ENCODE measurements at regions not wholly inside any gene's neighbourhood (a gene's known extent, or its start where the extent isn't known, plus 50 kb on each side); places are given as distances from the start of the nearest gene placed in this dataset.

DNA sequence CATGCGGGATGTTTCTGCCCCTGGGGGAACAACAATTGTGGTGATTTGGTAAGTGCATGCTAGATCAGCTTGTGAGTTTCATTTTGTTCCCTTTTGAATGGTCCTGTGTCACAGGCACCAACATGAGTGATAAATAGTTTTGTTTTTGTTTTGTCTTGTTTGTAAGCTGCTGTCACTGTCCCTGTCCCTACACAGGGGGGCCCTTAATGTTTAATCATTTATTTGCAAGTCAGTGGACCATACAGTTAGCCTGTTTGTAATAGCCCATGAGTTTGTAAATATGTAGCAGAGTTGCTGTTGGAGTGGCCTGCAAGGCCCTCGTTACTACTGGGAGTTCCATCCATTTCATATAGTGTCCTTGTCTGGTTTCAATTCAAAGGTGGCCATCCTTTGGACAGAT lies 979.6 kb upstream of the SPRY2 start:
- H3K36me3 ChIP-seq (ENCODE audit: control insufficient read depth, insufficient read depth, low read length): no peaks in the 10 kb centered on the region
- H3K18ac ChIP-seq (ENCODE audit: low read depth, low read length): no peak overlapping the region
- no peak overlapping the region for H4K91ac ChIP-seq (ENCODE audit: insufficient read depth, low read depth, low read length)
- no peak overlapping the region for H2BK20ac ChIP-seq (ENCODE audit: low read depth, low read length)
- H4K20me1 ChIP-seq (ENCODE audit: insufficient read depth, low read length): no peaks in the 10 kb centered on the region
- H2AFZ ChIP-seq (replicated peaks; ENCODE audit: low read length, poor library complexity): no peak overlapping the region
- POLR2A ChIA-PET (ENCODE audit: unreplicated experiment): no interaction called here
- no peak overlapping the region for H3K27ac ChIP-seq (ENCODE audit: insufficient read depth, low read length)
- no peak overlapping the region for H2AK5ac ChIP-seq (ENCODE audit: low read depth, low read length)
- in situ Hi-C loops (cut with MboI; ENCODE audit: low sequenced_read_pairs): no loop called here
- no peak overlapping the region for H3K4me3 ChIP-seq (ENCODE audit: insufficient read depth, low read depth, low read length)
- H4K5ac ChIP-seq (ENCODE audit: low read depth, low read length): no peak overlapping the region
- no peaks in the 10 kb centered on the region for H3K79me1 ChIP-seq (ENCODE audit: low read depth in 1 of 2, low read length in 2 of 2)
- no peak overlapping the region for H2AK9ac ChIP-seq (replicated peaks; ENCODE audit: low read depth, low read length, poor library complexity)
- no peak overlapping the region for H2BK5ac ChIP-seq (ENCODE audit: low read depth, low read length, poor library complexity, severe bottlenecking)
- dilution Hi-C loops (cut with HindIII; ENCODE audit: low sequenced_read_pairs, unreplicated experiment): no loop called here
- no peak overlapping the region for H3K23ac ChIP-seq (ENCODE audit: low read depth, low read length)
- no peak overlapping the region for H3K4ac ChIP-seq (ENCODE audit: low read depth, low read length)
- intact Hi-C loops (cut with micrococcal nuclease): no loop called here
- no peak overlapping the region for H2BK120ac ChIP-seq (ENCODE audit: low read depth, low read length)
- no peak overlapping the region for H3K14ac ChIP-seq (replicated peaks; ENCODE audit: low read depth, low read length)
- H3K9me1 ChIP-seq (ENCODE audit: insufficient read depth, low read length): no peaks in the 10 kb centered on the region
- no peak overlapping the region for H3K4me2 ChIP-seq (ENCODE audit: low read depth, low read length)
- ATAC-seq (ENCODE audit: low read depth): no peak
- BruUV-seq (replicated peaks): no TSS peak
- H3K27me3 ChIP-seq (ENCODE audit: control insufficient read depth, insufficient read depth, low read length): no peaks in the 10 kb centered on the region
- DNase-seq: no peak
- CTCF ChIA-PET: no interaction called here
- no peak for TF ChIP-seq MAFK (IDR thresholded peaks at IDR 0.05; ENCODE audit: low read depth, low read length)
- no peak for TF ChIP-seq MXI1 (IDR thresholded peaks at IDR 0.05; ENCODE audit: borderline replicate concordance, low read depth, low read length)
- no peak for TF ChIP-seq BHLHE40 (IDR thresholded peaks at IDR 0.05; ENCODE audit: low read depth, low read length)
- no peak for TF ChIP-seq MAZ (IDR thresholded peaks at IDR 0.05; ENCODE audit: borderline replicate concordance, low read depth, low read length)
- TF ChIP-seq NFE2L2 (IDR thresholded peaks at IDR 0.05; ENCODE audit: low read depth, low read length): no peak
- no peak for TF ChIP-seq RAD21 (IDR thresholded peaks at IDR 0.05; ENCODE audit: low read length)
- TF ChIP-seq RFX5 (IDR thresholded peaks at IDR 0.05; ENCODE audit: low read depth, low read length): no peak
- TF ChIP-seq, protein P1, sequence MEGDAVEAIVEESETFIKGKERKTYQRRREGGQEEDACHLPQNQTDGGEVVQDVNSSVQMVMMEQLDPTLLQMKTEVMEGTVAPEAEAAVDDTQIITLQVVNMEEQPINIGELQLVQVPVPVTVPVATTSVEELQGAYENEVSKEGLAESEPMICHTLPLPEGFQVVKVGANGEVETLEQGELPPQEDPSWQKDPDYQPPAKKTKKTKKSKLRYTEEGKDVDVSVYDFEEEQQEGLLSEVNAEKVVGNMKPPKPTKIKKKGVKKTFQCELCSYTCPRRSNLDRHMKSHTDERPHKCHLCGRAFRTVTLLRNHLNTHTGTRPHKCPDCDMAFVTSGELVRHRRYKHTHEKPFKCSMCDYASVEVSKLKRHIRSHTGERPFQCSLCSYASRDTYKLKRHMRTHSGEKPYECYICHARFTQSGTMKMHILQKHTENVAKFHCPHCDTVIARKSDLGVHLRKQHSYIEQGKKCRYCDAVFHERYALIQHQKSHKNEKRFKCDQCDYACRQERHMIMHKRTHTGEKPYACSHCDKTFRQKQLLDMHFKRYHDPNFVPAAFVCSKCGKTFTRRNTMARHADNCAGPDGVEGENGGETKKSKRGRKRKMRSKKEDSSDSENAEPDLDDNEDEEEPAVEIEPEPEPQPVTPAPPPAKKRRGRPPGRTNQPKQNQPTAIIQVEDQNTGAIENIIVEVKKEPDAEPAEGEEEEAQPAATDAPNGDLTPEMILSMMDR (conservative IDR thresholded peaks at IDR 0.05; ENCODE audit: low read depth, low read length): no peak
- TF ChIP-seq SMC3 (IDR thresholded peaks at IDR 0.05; ENCODE audit: low read depth, low read length): no peak
- no peak for TF ChIP-seq ELK1 (IDR thresholded peaks at IDR 0.05; ENCODE audit: borderline replicate concordance, low read depth, low read length)
- no peak for TF ChIP-seq RCOR1 (IDR thresholded peaks at IDR 0.05; ENCODE audit: insufficient replicate concordance, low read length)
- TF ChIP-seq FOS (IDR thresholded peaks at IDR 0.05; ENCODE audit: low read depth, low read length): no peak
- no peak for TF ChIP-seq POLR2A (IDR thresholded peaks at IDR 0.05; ENCODE audit: low read depth, low read length)
- TF ChIP-seq CHD1 (IDR thresholded peaks at IDR 0.05; ENCODE audit: low read depth, low read length): no peak
- TF ChIP-seq CEBPB (IDR thresholded peaks at IDR 0.05; ENCODE audit: low read depth, low read length): no peak
- TF ChIP-seq USF2 (IDR thresholded peaks at IDR 0.05; ENCODE audit: low read depth, low read length): no peak
- no peak overlapping the region for H3K9ac ChIP-seq (ENCODE audit: low read depth, low read length)
- no peak overlapping the region for H3K56ac ChIP-seq (ENCODE audit: extremely low read depth, insufficient read depth, low read length)
- H2BK15ac ChIP-seq (ENCODE audit: low read depth, low read length): no peak overlapping the region
- peaks cover 27% of the 10 kb centered on the region for H3K9me3 ChIP-seq (ENCODE audit: control insufficient read depth, insufficient read depth, low read length)
- H3K4me1 ChIP-seq (ENCODE audit: control insufficient read depth, insufficient read depth, low read length): no peaks in the 10 kb centered on the region
- 13% methylated on average over 1 of the region's 2 CpGs; no CpG with 5 or more reads in 1 of the 2 experiments for WGBS, 2 experiments (ENCODE audit: extremely low coverage in 2 of 2, insufficient read length in 1 of 2)
- H4K8ac ChIP-seq (ENCODE audit: low read depth in 2 of 2, low read length in 2 of 2): no peak overlapping the region

Data from IMR-90 (cell line).